H9 (cell line): ENCODE measurements at regions not wholly inside any gene's neighbourhood (a gene's known extent, or its start where the extent isn't known, plus 50 kb on each side); places are given as distances from the start of the nearest gene placed in this dataset.

ENCODE experiments used
- DNase-seq: peaks from one replicate; pipeline ENCODE4 v3.0.0-alpha.2; 2017
- H2AFZ ChIP-seq: one replicate; pipeline ENCODE4 v1.6.1; 2013; ENCODE audit warnings: mild to moderate bottlenecking, low read length, control low read depth, moderate library complexity
- H2AK5ac ChIP-seq: 2 replicates; pipeline ENCODE4 v1.6.1; 2013; ENCODE audit warnings: low read length, control low read depth, mixed read lengths; ENCODE audit not compliant: insufficient read length
- H2BK120ac ChIP-seq: one replicate; pipeline ENCODE4 v1.6.1; 2013; ENCODE audit warnings: low read depth, mild to moderate bottlenecking, low read length, control low read depth, inconsistent platforms; ENCODE audit not compliant: poor library complexity, severe bottlenecking
- H2BK12ac ChIP-seq: 2 replicates; pipeline ENCODE4 v1.6.1; 2013; ENCODE audit warnings: low read length, control low read depth, mixed read lengths, low read depth; ENCODE audit not compliant: insufficient read length
- H2BK15ac ChIP-seq: 2 replicates; pipeline ENCODE4 v1.6.1; 2013; ENCODE audit warnings: low read depth, low read length, control low read depth
- H2BK20ac ChIP-seq: one replicate; pipeline ENCODE4 v1.6.1; 2013; ENCODE audit warnings: low read depth, mild to moderate bottlenecking, low read length, control low read depth, inconsistent platforms; ENCODE audit not compliant: poor library complexity, severe bottlenecking
- H2BK5ac ChIP-seq: 2 replicates; pipeline ENCODE4 v1.6.1; 2013; ENCODE audit warnings: low read length, control low read depth, mixed read lengths; ENCODE audit not compliant: insufficient read length
- H3K14ac ChIP-seq: 2 replicates; pipeline ENCODE4 v1.6.1; 2013; ENCODE audit warnings: low read length, control low read depth; ENCODE audit not compliant: insufficient read depth
- H3K18ac ChIP-seq: 2 replicates; pipeline ENCODE4 v1.6.1; 2013; ENCODE audit warnings: low read depth, mild to moderate bottlenecking, mixed read lengths, low read length, control low read depth; ENCODE audit not compliant: insufficient read length
- H3K23ac ChIP-seq: 2 replicates; pipeline ENCODE4 v1.6.1; 2013; ENCODE audit warnings: low read length, control low read depth, mixed read lengths, low read depth; ENCODE audit not compliant: insufficient read length
- H3K23me2 ChIP-seq: 2 replicates; pipeline ENCODE4 v1.6.1; 2013; ENCODE audit warnings: low read depth, mild to moderate bottlenecking, mixed read lengths, low read length, control low read depth; ENCODE audit not compliant: insufficient read length, poor library complexity, severe bottlenecking
- H3K27ac ChIP-seq: 2 replicates; pipeline ENCODE4 v1.5.1; 2013; ENCODE audit warnings: low read length, control low read depth, mixed read lengths, low read depth; ENCODE audit not compliant: insufficient read length
- H3K27me3 ChIP-seq: 2 replicates; pipeline ENCODE4 v1.6.1; 2013; ENCODE audit warnings: low read length, control low read depth, inconsistent platforms; ENCODE audit not compliant: insufficient read depth
- H3K4ac ChIP-seq: 2 replicates; pipeline ENCODE4 v1.6.1; 2013; ENCODE audit warnings: low read depth, mild to moderate bottlenecking, control low read depth, inconsistent platforms, low read length, moderate library complexity
- H3K4me1 ChIP-seq: 2 replicates; pipeline ENCODE4 v1.6.1; 2013; ENCODE audit warnings: low read length, control low read depth, inconsistent platforms; ENCODE audit not compliant: insufficient read depth
- H3K4me2 ChIP-seq: 2 replicates; pipeline ENCODE4 v1.6.1; 2013; ENCODE audit warnings: low read length, control low read depth, mixed read lengths; ENCODE audit not compliant: insufficient read length, insufficient read depth
- H3K56ac ChIP-seq: 2 replicates; pipeline ENCODE4 v1.6.1; 2013; ENCODE audit warnings: low read depth, mild to moderate bottlenecking, mixed read lengths, low read length, control low read depth; ENCODE audit not compliant: insufficient read length
- H3K79me1 ChIP-seq: 2 replicates; pipeline ENCODE4 v1.6.1; 2013; ENCODE audit warnings: low read depth, mild to moderate bottlenecking, moderate library complexity, low read length, control low read depth, inconsistent platforms; ENCODE audit not compliant: insufficient read depth, poor library complexity, severe bottlenecking
- H3K79me2 ChIP-seq: 2 replicates; pipeline ENCODE4 v1.6.1; 2013; ENCODE audit warnings: low read length, control low read depth, inconsistent platforms; ENCODE audit not compliant: insufficient read depth
- H3K9ac ChIP-seq: 2 replicates; pipeline ENCODE4 v1.6.1; 2013; ENCODE audit warnings: low read length, control low read depth, mixed read lengths; ENCODE audit not compliant: insufficient read length; ENCODE audit errors: extremely low read depth
- H3K9me3 ChIP-seq: one replicate; pipeline ENCODE4 v1.6.1; 2013; ENCODE audit warnings: low read depth, low read length, inconsistent platforms; ENCODE audit not compliant: control insufficient read depth
- H3T11ph ChIP-seq: one replicate; pipeline ENCODE4 v1.6.1; 2013; ENCODE audit warnings: mild to moderate bottlenecking, low read length, control low read depth, inconsistent platforms
- H4K20me1 ChIP-seq: one replicate; pipeline ENCODE4 v1.6.1; 2013; ENCODE audit not compliant: control insufficient read depth, insufficient read length, insufficient read depth
- H4K5ac ChIP-seq: 2 replicates; pipeline ENCODE4 v1.6.1; 2013; ENCODE audit warnings: low read depth, mild to moderate bottlenecking, mixed read lengths, low read length, control low read depth; ENCODE audit not compliant: insufficient read length
- H4K8ac ChIP-seq: replicated peaks from 2 replicates; pipeline ENCODE4 v1.6.1; 2013; ENCODE audit warnings: low read length, control low read depth, mixed read lengths, low read depth; ENCODE audit not compliant: insufficient read length
- H4K91ac ChIP-seq: 2 replicates; pipeline ENCODE4 v1.6.1; 2013; ENCODE audit warnings: low read depth, mild to moderate bottlenecking, moderate library complexity, mixed read lengths, low read length, control low read depth; ENCODE audit not compliant: insufficient read length
- H3K27ac Mint-ChIP-seq, 3 experiments: 2 replicates in 2 of 3; 3 replicates in 1 of 3; pipeline ENCODE4 v1.8.0; 2020 to 2021; ENCODE audit warnings: mixed read lengths in 3 of 3, mild to moderate bottlenecking in 1 of 3, moderate library complexity in 1 of 3
- H3K27me3 Mint-ChIP-seq: 2 replicates; pipeline ENCODE4 v1.8.0; 2021; ENCODE audit warnings: low read depth, mild to moderate bottlenecking, moderate library complexity, mixed read lengths
- H3K36me3 Mint-ChIP-seq, 3 experiments: 2 replicates in 2 of 3; 3 replicates in 1 of 3; pipeline ENCODE4 v1.8.0; 2020 to 2021; ENCODE audit warnings: low read depth in 3 of 3, mixed read lengths in 3 of 3; ENCODE audit not compliant: insufficient read depth in 1 of 3
- H3K4me1 Mint-ChIP-seq, 2 experiments: 2 replicates each; pipeline ENCODE4 v1.8.0; 2020; ENCODE audit warnings: mixed read lengths in 2 of 2
- H3K4me3 Mint-ChIP-seq, 2 experiments: 2 replicates in 1 of 2; 3 replicates in 1 of 2; pipeline ENCODE4 v1.8.0; 2020 to 2021; ENCODE audit warnings: mild to moderate bottlenecking in 2 of 2, mixed read lengths in 2 of 2, moderate library complexity in 1 of 2
- H3K9me3 Mint-ChIP-seq, 2 experiments: 2 replicates in 1 of 2; 3 replicates in 1 of 2; pipeline ENCODE4 v1.8.0; 2020; ENCODE audit warnings: mild to moderate bottlenecking in 2 of 2, mixed read lengths in 2 of 2, moderate library complexity in 1 of 2
- WGBS: extraction: QIAGEN DNeasy Blood & Tissue Kit; methylation state at CpG from one replicate; pipeline ENCODE4 v1.1.7; 2013; ENCODE audit warnings: missing lambda C conversion rate, low lambda C conversion rate, mixed read lengths; ENCODE audit not compliant: insufficient read length; ENCODE audit errors: extremely low coverage; 5-methylcytosine and 5-hydroxymethylcytosine counted together
- TF ChIP-seq, protein P1 (sequence below): fragments of 200-600 bp; sonication (generic); conservative IDR thresholded peaks from 3 replicates; pipeline ENCODE4 v1.8.0; 2021; ENCODE audit warnings: antibody characterized with exemption, mild to moderate bottlenecking

DNA sequence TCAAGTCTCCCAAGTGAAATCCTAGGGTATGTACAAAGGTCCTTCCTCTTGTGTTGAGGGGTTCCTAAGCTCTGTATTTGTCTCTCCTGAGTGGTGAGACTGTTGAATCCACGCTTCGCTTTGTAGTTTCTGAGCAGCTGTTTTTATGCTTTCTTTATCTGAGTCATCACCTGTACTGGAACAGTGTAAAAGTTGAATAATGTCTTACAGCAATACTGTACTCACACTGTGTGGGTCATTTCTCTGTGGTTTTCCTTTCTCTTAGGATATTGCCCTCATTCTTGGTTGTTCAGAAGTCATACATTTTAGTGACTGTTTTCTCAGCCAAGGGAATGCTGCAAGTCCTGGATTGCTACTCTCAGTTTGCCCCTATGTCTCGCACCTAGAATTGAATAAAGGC, 1596.6 kb downstream of the SLITRK5 start:
- Histone ChIP-seq H2BK5ac (no peak overlapping the region), H3K9me3 (no peaks in the 10 kb centered on the region), H2AFZ (no peak overlapping the region), H3K79me1 (no peaks in the 10 kb centered on the region), H3K18ac (no peak overlapping the region), H3K56ac (no peak overlapping the region), H3K23ac (no peak overlapping the region), H2BK120ac (no peak overlapping the region), H2BK15ac (no peak overlapping the region), H4K91ac (no peak overlapping the region), H2BK12ac (no peak overlapping the region), H3T11ph (no peak overlapping the region), H3K4me1 (no peaks in the 10 kb centered on the region), H4K5ac (no peak overlapping the region), H4K8ac (no peak overlapping the region), H3K4ac (no peak overlapping the region), H3K23me2 (no peaks in the 10 kb centered on the region), H3K27ac (no peak overlapping the region), H3K4me2 (no peak overlapping the region), H3K79me2 (no peaks in the 10 kb centered on the region), H3K27me3 (no peaks in the 10 kb centered on the region), H3K9ac (no peak overlapping the region), H2BK20ac (no peak overlapping the region), H2AK5ac (no peak overlapping the region), H3K14ac (no peak overlapping the region), H4K20me1 (no peaks in the 10 kb centered on the region)
- peaks cover 4 to 5% of the 10 kb centered on the region in 2 experiments; a peak in 3 of 5 replicates for H3K9me3 Mint-ChIP-seq
- no peaks in the 10 kb centered on the region for H3K4me1 Mint-ChIP-seq
- H3K27ac Mint-ChIP-seq = no peak overlapping the region
- TF ChIP-seq, protein P1, sequence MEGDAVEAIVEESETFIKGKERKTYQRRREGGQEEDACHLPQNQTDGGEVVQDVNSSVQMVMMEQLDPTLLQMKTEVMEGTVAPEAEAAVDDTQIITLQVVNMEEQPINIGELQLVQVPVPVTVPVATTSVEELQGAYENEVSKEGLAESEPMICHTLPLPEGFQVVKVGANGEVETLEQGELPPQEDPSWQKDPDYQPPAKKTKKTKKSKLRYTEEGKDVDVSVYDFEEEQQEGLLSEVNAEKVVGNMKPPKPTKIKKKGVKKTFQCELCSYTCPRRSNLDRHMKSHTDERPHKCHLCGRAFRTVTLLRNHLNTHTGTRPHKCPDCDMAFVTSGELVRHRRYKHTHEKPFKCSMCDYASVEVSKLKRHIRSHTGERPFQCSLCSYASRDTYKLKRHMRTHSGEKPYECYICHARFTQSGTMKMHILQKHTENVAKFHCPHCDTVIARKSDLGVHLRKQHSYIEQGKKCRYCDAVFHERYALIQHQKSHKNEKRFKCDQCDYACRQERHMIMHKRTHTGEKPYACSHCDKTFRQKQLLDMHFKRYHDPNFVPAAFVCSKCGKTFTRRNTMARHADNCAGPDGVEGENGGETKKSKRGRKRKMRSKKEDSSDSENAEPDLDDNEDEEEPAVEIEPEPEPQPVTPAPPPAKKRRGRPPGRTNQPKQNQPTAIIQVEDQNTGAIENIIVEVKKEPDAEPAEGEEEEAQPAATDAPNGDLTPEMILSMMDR = no peak
- H3K27me3 Mint-ChIP-seq = no peaks in the 10 kb centered on the region
- no CpG with 5 or more reads among the region's 3 CpGs for WGBS
- DNase-seq = no peak
- no peak overlapping the region for H3K4me3 Mint-ChIP-seq
- H3K36me3 Mint-ChIP-seq = peaks cover 0 to 6% (median 0%) of the 10 kb centered on the region in 3 experiments; a peak in 3 of 7 replicates
